H9 (cell line): ENCODE measurements at regions not wholly inside any gene's neighbourhood (a gene's known extent, or its start where the extent isn't known, plus 50 kb on each side); places are given as distances from the start of the nearest gene placed in this dataset.

Experiments
- DNase-seq: peaks from one replicate; pipeline ENCODE4 v3.0.0-alpha.2; 2017
- H2AFZ ChIP-seq: one replicate; pipeline ENCODE4 v1.6.1; 2013; ENCODE audit warnings: mild to moderate bottlenecking, low read length, control low read depth, moderate library complexity
- H2AK5ac ChIP-seq: 2 replicates; pipeline ENCODE4 v1.6.1; 2013; ENCODE audit warnings: low read length, control low read depth, mixed read lengths; ENCODE audit not compliant: insufficient read length
- H2BK120ac ChIP-seq: one replicate; pipeline ENCODE4 v1.6.1; 2013; ENCODE audit warnings: low read depth, mild to moderate bottlenecking, low read length, control low read depth, inconsistent platforms; ENCODE audit not compliant: poor library complexity, severe bottlenecking
- H2BK12ac ChIP-seq: 2 replicates; pipeline ENCODE4 v1.6.1; 2013; ENCODE audit warnings: low read length, control low read depth, mixed read lengths, low read depth; ENCODE audit not compliant: insufficient read length
- H2BK15ac ChIP-seq: 2 replicates; pipeline ENCODE4 v1.6.1; 2013; ENCODE audit warnings: low read depth, low read length, control low read depth
- H2BK20ac ChIP-seq: one replicate; pipeline ENCODE4 v1.6.1; 2013; ENCODE audit warnings: low read depth, mild to moderate bottlenecking, low read length, control low read depth, inconsistent platforms; ENCODE audit not compliant: poor library complexity, severe bottlenecking
- H2BK5ac ChIP-seq: 2 replicates; pipeline ENCODE4 v1.6.1; 2013; ENCODE audit warnings: low read length, control low read depth, mixed read lengths; ENCODE audit not compliant: insufficient read length
- H3K14ac ChIP-seq: 2 replicates; pipeline ENCODE4 v1.6.1; 2013; ENCODE audit warnings: low read length, control low read depth; ENCODE audit not compliant: insufficient read depth
- H3K18ac ChIP-seq: 2 replicates; pipeline ENCODE4 v1.6.1; 2013; ENCODE audit warnings: low read depth, mild to moderate bottlenecking, mixed read lengths, low read length, control low read depth; ENCODE audit not compliant: insufficient read length
- H3K23ac ChIP-seq: 2 replicates; pipeline ENCODE4 v1.6.1; 2013; ENCODE audit warnings: low read length, control low read depth, mixed read lengths, low read depth; ENCODE audit not compliant: insufficient read length
- H3K23me2 ChIP-seq: 2 replicates; pipeline ENCODE4 v1.6.1; 2013; ENCODE audit warnings: low read depth, mild to moderate bottlenecking, mixed read lengths, low read length, control low read depth; ENCODE audit not compliant: insufficient read length, poor library complexity, severe bottlenecking
- H3K27ac ChIP-seq: 2 replicates; pipeline ENCODE4 v1.5.1; 2013; ENCODE audit warnings: low read length, control low read depth, mixed read lengths, low read depth; ENCODE audit not compliant: insufficient read length
- H3K27me3 ChIP-seq: 2 replicates; pipeline ENCODE4 v1.6.1; 2013; ENCODE audit warnings: low read length, control low read depth, inconsistent platforms; ENCODE audit not compliant: insufficient read depth
- H3K4ac ChIP-seq: 2 replicates; pipeline ENCODE4 v1.6.1; 2013; ENCODE audit warnings: low read depth, mild to moderate bottlenecking, control low read depth, inconsistent platforms, low read length, moderate library complexity
- H3K4me1 ChIP-seq: 2 replicates; pipeline ENCODE4 v1.6.1; 2013; ENCODE audit warnings: low read length, control low read depth, inconsistent platforms; ENCODE audit not compliant: insufficient read depth
- H3K4me2 ChIP-seq: 2 replicates; pipeline ENCODE4 v1.6.1; 2013; ENCODE audit warnings: low read length, control low read depth, mixed read lengths; ENCODE audit not compliant: insufficient read length, insufficient read depth
- H3K56ac ChIP-seq: 2 replicates; pipeline ENCODE4 v1.6.1; 2013; ENCODE audit warnings: low read depth, mild to moderate bottlenecking, mixed read lengths, low read length, control low read depth; ENCODE audit not compliant: insufficient read length
- H3K79me1 ChIP-seq: 2 replicates; pipeline ENCODE4 v1.6.1; 2013; ENCODE audit warnings: low read depth, mild to moderate bottlenecking, moderate library complexity, low read length, control low read depth, inconsistent platforms; ENCODE audit not compliant: insufficient read depth, poor library complexity, severe bottlenecking
- H3K79me2 ChIP-seq: 2 replicates; pipeline ENCODE4 v1.6.1; 2013; ENCODE audit warnings: low read length, control low read depth, inconsistent platforms; ENCODE audit not compliant: insufficient read depth
- H3K9ac ChIP-seq: 2 replicates; pipeline ENCODE4 v1.6.1; 2013; ENCODE audit warnings: low read length, control low read depth, mixed read lengths; ENCODE audit not compliant: insufficient read length; ENCODE audit errors: extremely low read depth
- H3K9me3 ChIP-seq: one replicate; pipeline ENCODE4 v1.6.1; 2013; ENCODE audit warnings: low read depth, low read length, inconsistent platforms; ENCODE audit not compliant: control insufficient read depth
- H3T11ph ChIP-seq: one replicate; pipeline ENCODE4 v1.6.1; 2013; ENCODE audit warnings: mild to moderate bottlenecking, low read length, control low read depth, inconsistent platforms
- H4K20me1 ChIP-seq: one replicate; pipeline ENCODE4 v1.6.1; 2013; ENCODE audit not compliant: control insufficient read depth, insufficient read length, insufficient read depth
- H4K5ac ChIP-seq: 2 replicates; pipeline ENCODE4 v1.6.1; 2013; ENCODE audit warnings: low read depth, mild to moderate bottlenecking, mixed read lengths, low read length, control low read depth; ENCODE audit not compliant: insufficient read length
- H4K8ac ChIP-seq: replicated peaks from 2 replicates; pipeline ENCODE4 v1.6.1; 2013; ENCODE audit warnings: low read length, control low read depth, mixed read lengths, low read depth; ENCODE audit not compliant: insufficient read length
- H4K91ac ChIP-seq: 2 replicates; pipeline ENCODE4 v1.6.1; 2013; ENCODE audit warnings: low read depth, mild to moderate bottlenecking, moderate library complexity, mixed read lengths, low read length, control low read depth; ENCODE audit not compliant: insufficient read length
- H3K27ac Mint-ChIP-seq, 3 experiments: 2 replicates in 2 of 3; 3 replicates in 1 of 3; pipeline ENCODE4 v1.8.0; 2020 to 2021; ENCODE audit warnings: mixed read lengths in 3 of 3, mild to moderate bottlenecking in 1 of 3, moderate library complexity in 1 of 3
- H3K27me3 Mint-ChIP-seq: 2 replicates; pipeline ENCODE4 v1.8.0; 2021; ENCODE audit warnings: low read depth, mild to moderate bottlenecking, moderate library complexity, mixed read lengths
- H3K36me3 Mint-ChIP-seq, 3 experiments: 2 replicates in 2 of 3; 3 replicates in 1 of 3; pipeline ENCODE4 v1.8.0; 2020 to 2021; ENCODE audit warnings: low read depth in 3 of 3, mixed read lengths in 3 of 3; ENCODE audit not compliant: insufficient read depth in 1 of 3
- H3K4me1 Mint-ChIP-seq, 2 experiments: 2 replicates each; pipeline ENCODE4 v1.8.0; 2020; ENCODE audit warnings: mixed read lengths in 2 of 2
- H3K4me3 Mint-ChIP-seq, 2 experiments: 2 replicates in 1 of 2; 3 replicates in 1 of 2; pipeline ENCODE4 v1.8.0; 2020 to 2021; ENCODE audit warnings: mild to moderate bottlenecking in 2 of 2, mixed read lengths in 2 of 2, moderate library complexity in 1 of 2
- H3K9me3 Mint-ChIP-seq, 2 experiments: 2 replicates in 1 of 2; 3 replicates in 1 of 2; pipeline ENCODE4 v1.8.0; 2020; ENCODE audit warnings: mild to moderate bottlenecking in 2 of 2, mixed read lengths in 2 of 2, moderate library complexity in 1 of 2
- WGBS: extraction: QIAGEN DNeasy Blood & Tissue Kit; methylation state at CpG from one replicate; pipeline ENCODE4 v1.1.7; 2013; ENCODE audit warnings: missing lambda C conversion rate, low lambda C conversion rate, mixed read lengths; ENCODE audit not compliant: insufficient read length; ENCODE audit errors: extremely low coverage; 5-methylcytosine and 5-hydroxymethylcytosine counted together
- TF ChIP-seq, protein P1 (sequence below): fragments of 200-600 bp; sonication (generic); conservative IDR thresholded peaks from 3 replicates; pipeline ENCODE4 v1.8.0; 2021; ENCODE audit warnings: antibody characterized with exemption, mild to moderate bottlenecking

GRCh38 chr5:71806711-71807110 is 87.6 kb downstream of the CARTPT start:
- Histone ChIP-seq H3K56ac (no peak overlapping the region), H2BK15ac (no peak overlapping the region), H2BK20ac (no peak overlapping the region), H3K18ac (no peak overlapping the region), H2BK120ac (no peak overlapping the region), H3K27me3 (no peaks in the 10 kb centered on the region), H3K23me2 (no peaks in the 10 kb centered on the region), H3T11ph (no peak overlapping the region), H3K4me2 (no peak overlapping the region), H4K8ac (no peak overlapping the region), H3K9ac (no peak overlapping the region), H3K14ac (no peak overlapping the region), H3K27ac (no peak overlapping the region), H4K91ac (no peak overlapping the region), H3K23ac (no peak overlapping the region), H3K79me2 (no peaks in the 10 kb centered on the region), H3K4ac (no peak overlapping the region), H2AFZ (no peak overlapping the region), H2BK5ac (no peak overlapping the region), H3K4me1 (no peaks in the 10 kb centered on the region), H2AK5ac (no peak overlapping the region), H4K20me1 (no peaks in the 10 kb centered on the region), H3K79me1 (no peaks in the 10 kb centered on the region), H4K5ac (no peak overlapping the region), H3K9me3 (no peaks in the 10 kb centered on the region), H2BK12ac (no peak overlapping the region)
- Mint-ChIP-seq H3K4me3 (no peak overlapping the region), H3K4me1 (peaks cover 42 to 45% of the 10 kb centered on the region in 2 experiments), H3K36me3 (no peaks in the 10 kb centered on the region; a peak in 1 of 7 replicates), H3K27ac (no peak overlapping the region), H3K9me3 (no peaks in the 10 kb centered on the region), H3K27me3 (no peaks in the 10 kb centered on the region; the same call in 1 of the 2 replicates)
- no CpG with 5 or more reads among the region's 1 CpG for WGBS
- DNase-seq: no peak
- TF ChIP-seq, protein P1, sequence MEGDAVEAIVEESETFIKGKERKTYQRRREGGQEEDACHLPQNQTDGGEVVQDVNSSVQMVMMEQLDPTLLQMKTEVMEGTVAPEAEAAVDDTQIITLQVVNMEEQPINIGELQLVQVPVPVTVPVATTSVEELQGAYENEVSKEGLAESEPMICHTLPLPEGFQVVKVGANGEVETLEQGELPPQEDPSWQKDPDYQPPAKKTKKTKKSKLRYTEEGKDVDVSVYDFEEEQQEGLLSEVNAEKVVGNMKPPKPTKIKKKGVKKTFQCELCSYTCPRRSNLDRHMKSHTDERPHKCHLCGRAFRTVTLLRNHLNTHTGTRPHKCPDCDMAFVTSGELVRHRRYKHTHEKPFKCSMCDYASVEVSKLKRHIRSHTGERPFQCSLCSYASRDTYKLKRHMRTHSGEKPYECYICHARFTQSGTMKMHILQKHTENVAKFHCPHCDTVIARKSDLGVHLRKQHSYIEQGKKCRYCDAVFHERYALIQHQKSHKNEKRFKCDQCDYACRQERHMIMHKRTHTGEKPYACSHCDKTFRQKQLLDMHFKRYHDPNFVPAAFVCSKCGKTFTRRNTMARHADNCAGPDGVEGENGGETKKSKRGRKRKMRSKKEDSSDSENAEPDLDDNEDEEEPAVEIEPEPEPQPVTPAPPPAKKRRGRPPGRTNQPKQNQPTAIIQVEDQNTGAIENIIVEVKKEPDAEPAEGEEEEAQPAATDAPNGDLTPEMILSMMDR: no peak
